Stimulated activated effector memory CD8-positive, alpha-beta T cell treated with anti-CD3 and anti-CD28 coated beads, Interleukin-12 subunit alpha, Interleukin-12 subunit beta, amount 100 ng/mL, for 72 hours (primary cell): ENCODE measurements at regions not wholly inside any gene's neighbourhood (a gene's known extent, or its start where the extent isn't known, plus 50 kb on each side); places are given as distances from the start of the nearest gene placed in this dataset.
"Not testable (repeated sequence)": the region's sequence is repeated elsewhere in the genome, so short reads cannot be mapped to it uniquely, and the experiment has no call there.

ENCODE experiments used
- ATAC-seq: fragments of 150-1000 bp; cut with Tn5 transposase; 2 replicates; pipeline ENCODE4 v1.10.0; 2021
- DNase-seq, 2 donors: peaks; one replicate each; pipeline ENCODE4 v3.0.0; 2021 to 2022; ENCODE audit warnings: low spot score in 2 of 2
- H3K27ac Mint-ChIP-seq: one replicate; pipeline ENCODE4 v1.8.0; 2022; ENCODE audit warnings: mild to moderate bottlenecking, mixed read lengths
- H3K36me3 Mint-ChIP-seq: one replicate; pipeline ENCODE4 v1.8.0; 2022; ENCODE audit warnings: mild to moderate bottlenecking, mixed read lengths
- H3K4me1 Mint-ChIP-seq: one replicate; pipeline ENCODE4 v1.8.0; 2022; ENCODE audit warnings: mixed read lengths
- H3K4me3 Mint-ChIP-seq: one replicate; pipeline ENCODE4 v1.8.0; 2022; ENCODE audit warnings: mild to moderate bottlenecking, mixed read lengths
- H3K9me3 Mint-ChIP-seq: one replicate; pipeline ENCODE4 v1.8.0; 2022; ENCODE audit warnings: mixed read lengths

- no peaks in the 10 kb centered on the region for H3K36me3 Mint-ChIP-seq
- peaks cover 21% of the 10 kb centered on the region for H3K9me3 Mint-ChIP-seq
- H3K27ac Mint-ChIP-seq = no peak overlapping the region
- ATAC-seq = no peak
- no peak for DNase-seq
- H3K4me1 Mint-ChIP-seq = no peaks in the 10 kb centered on the region
- H3K4me3 Mint-ChIP-seq = no peak overlapping the region
Measured at GRCh38 chr7:81299711-81300110, 380.9 kb upstream of the SEMA3C start.

GRCh38 chr7:81298951-81299666, 380.3 kb upstream of the SEMA3C start:
- ATAC-seq = no peak
- Mint-ChIP-seq H3K4me3 (no peak overlapping the region), H3K4me1 (no peaks in the 10 kb centered on the region), H3K27ac (no peak overlapping the region), H3K9me3 (peaks cover 18% of the 10 kb centered on the region), H3K36me3 (no peaks in the 10 kb centered on the region)
- DNase-seq = no peak

- no peak for ATAC-seq
- Mint-ChIP-seq H3K4me3 (no peak overlapping the region), H3K4me1 (no peaks in the 10 kb centered on the region), H3K36me3 (no peaks in the 10 kb centered on the region), H3K27ac (no peak overlapping the region), H3K9me3 (peaks cover 16% of the 10 kb centered on the region)
- no peak for DNase-seq
Measured at GRCh38 chr7:81297317-81297716, 378.5 kb upstream of the SEMA3C start.

- Mint-ChIP-seq H3K27ac (no peak overlapping the region), H3K9me3 (peaks cover 13% of the 10 kb centered on the region), H3K4me3 (no peak overlapping the region), H3K4me1 (no peaks in the 10 kb centered on the region), H3K36me3 (no peaks in the 10 kb centered on the region)
- ATAC-seq (no peak), DNase-seq (no peak)
Measured at GRCh38 chr7:81296726-81297125, 377.9 kb upstream of the SEMA3C start.

- Mint-ChIP-seq H3K36me3 (no peaks in the 10 kb centered on the region), H3K4me1 (no peaks in the 10 kb centered on the region), H3K27ac (no peak overlapping the region), H3K9me3 (peaks cover 12% of the 10 kb centered on the region), H3K4me3 (no peak overlapping the region)
- DNase-seq = no peak
- peak; percentile 31 for ATAC-seq
Measured at GRCh38 chr7:81294897-81295515, 376.2 kb upstream of the SEMA3C start.

- H3K36me3 Mint-ChIP-seq = no peaks in the 10 kb centered on the region
- DNase-seq = no peak
Measured at GRCh38 chr7:81293806-81294205, 375.0 kb upstream of the SEMA3C start.

GRCh38 chr7:81286754-81287153, 367.9 kb upstream of the SEMA3C start:
- not testable (repeated sequence) for H3K4me3 Mint-ChIP-seq, H3K36me3 Mint-ChIP-seq, DNase-seq, ATAC-seq, H3K4me1 Mint-ChIP-seq, H3K27ac Mint-ChIP-seq
- H3K9me3 Mint-ChIP-seq = peaks cover 17% of the 10 kb centered on the region

More at GRCh38 chr7:81293806-81294205, 375.0 kb upstream of the SEMA3C start:
- no peak overlapping the region for H3K4me3 Mint-ChIP-seq
- ATAC-seq = no peak
- peaks cover 14% of the 10 kb centered on the region for H3K9me3 Mint-ChIP-seq
- no peaks in the 10 kb centered on the region for H3K4me1 Mint-ChIP-seq
- H3K27ac Mint-ChIP-seq = no peak overlapping the region

GRCh38 chr7:81285142-81285871, 366.5 kb upstream of the SEMA3C start:
- no peak for ATAC-seq
- no peak overlapping the region for H3K4me3 Mint-ChIP-seq
- H3K9me3 Mint-ChIP-seq = peaks cover 14% of the 10 kb centered on the region
- H3K4me1 Mint-ChIP-seq = no peaks in the 10 kb centered on the region
- H3K27ac Mint-ChIP-seq = no peak overlapping the region
- H3K36me3 Mint-ChIP-seq = no peaks in the 10 kb centered on the region
- no peak for DNase-seq

GRCh38 chr7:81284576-81284975, 365.7 kb upstream of the SEMA3C start:
- no peak for DNase-seq
- Mint-ChIP-seq H3K27ac (no peak overlapping the region), H3K36me3 (no peaks in the 10 kb centered on the region), H3K9me3 (peaks cover 17% of the 10 kb centered on the region), H3K4me3 (no peak overlapping the region), H3K4me1 (no peaks in the 10 kb centered on the region)
- no peak for ATAC-seq

GRCh38 chr7:81280531-81280930, 361.7 kb upstream of the SEMA3C start:
- DNase-seq (no peak), ATAC-seq (no peak)
- H3K27ac Mint-ChIP-seq = no peak overlapping the region
- H3K4me1 Mint-ChIP-seq = no peaks in the 10 kb centered on the region
- no peaks in the 10 kb centered on the region for H3K36me3 Mint-ChIP-seq
- H3K9me3 Mint-ChIP-seq = peaks cover 14% of the 10 kb centered on the region
- no peak overlapping the region for H3K4me3 Mint-ChIP-seq

- H3K4me3 Mint-ChIP-seq = no peak overlapping the region
- no peak overlapping the region for H3K27ac Mint-ChIP-seq
- H3K36me3 Mint-ChIP-seq = no peaks in the 10 kb centered on the region
- H3K4me1 Mint-ChIP-seq = no peaks in the 10 kb centered on the region
- H3K9me3 Mint-ChIP-seq = peaks cover 14% of the 10 kb centered on the region
- DNase-seq = no peak
- no peak for ATAC-seq
Measured at GRCh38 chr7:81277691-81278090, 358.8 kb upstream of the SEMA3C start.

- no peaks in the 10 kb centered on the region for H3K36me3 Mint-ChIP-seq
- peaks cover 9% of the 10 kb centered on the region for H3K9me3 Mint-ChIP-seq
- no peak overlapping the region for H3K4me3 Mint-ChIP-seq
- H3K27ac Mint-ChIP-seq = no peak overlapping the region
- H3K4me1 Mint-ChIP-seq = no peaks in the 10 kb centered on the region
- ATAC-seq (no peak), DNase-seq (no peak)
Measured at GRCh38 chr7:81273601-81274397, 354.9 kb upstream of the SEMA3C start.

GRCh38 chr7:81272176-81272575, 353.3 kb upstream of the SEMA3C start:
- Mint-ChIP-seq H3K4me1 (no peaks in the 10 kb centered on the region), H3K4me3 (no peak overlapping the region), H3K36me3 (no peaks in the 10 kb centered on the region), H3K27ac (no peak overlapping the region), H3K9me3 (peaks cover 9% of the 10 kb centered on the region)
- DNase-seq = no peak
- no peak for ATAC-seq

- no peaks in the 10 kb centered on the region for H3K36me3 Mint-ChIP-seq
- H3K4me1 Mint-ChIP-seq = no peaks in the 10 kb centered on the region
- no peak overlapping the region for H3K4me3 Mint-ChIP-seq
- DNase-seq = no peak
- peaks cover 7% of the 10 kb centered on the region for H3K9me3 Mint-ChIP-seq
- no peak for ATAC-seq
- no peak overlapping the region for H3K27ac Mint-ChIP-seq
Measured at GRCh38 chr7:81268551-81268950, 349.7 kb upstream of the SEMA3C start.

- Mint-ChIP-seq H3K9me3 (peaks cover 11% of the 10 kb centered on the region), H3K4me3 (no peak overlapping the region), H3K36me3 (no peaks in the 10 kb centered on the region), H3K4me1 (no peaks in the 10 kb centered on the region), H3K27ac (no peak overlapping the region)
- ATAC-seq (no peak), DNase-seq (no peak)
Measured at GRCh38 chr7:81267508-81267907, 348.7 kb upstream of the SEMA3C start.
